Loucy (cell line): ENCODE measurements at regions not wholly inside any gene's neighbourhood (a gene's known extent, or its start where the extent isn't known, plus 50 kb on each side); places are given as distances from the start of the nearest gene placed in this dataset.

Source experiments
- H2AFZ ChIP-seq: fragments of 200-600 bp; sonication (generic); 2 replicates; pipeline ENCODE4 v1.6.0; 2016; ENCODE audit warnings: antibody characterized with exemption, mild to moderate bottlenecking, low read length, moderate library complexity
- H3F3A ChIP-seq: fragments of 200-600 bp; 2 replicates; pipeline ENCODE4 v1.6.0; 2016; ENCODE audit warnings: antibody characterized with exemption, low read depth, mild to moderate bottlenecking
- H3K27me3 ChIP-seq: fragments of 200-600 bp; sonication (generic); 2 replicates; pipeline ENCODE4 v1.6.1; 2014; ENCODE audit warnings: low read length, mild to moderate bottlenecking; ENCODE audit not compliant: insufficient read depth, poor library complexity, severe bottlenecking
- H3K36me3 ChIP-seq: fragments of 200-600 bp; sonication (generic); 2 replicates; pipeline ENCODE4 v1.6.1; 2016; ENCODE audit warnings: low read length; ENCODE audit not compliant: insufficient read depth
- H3K4me1 ChIP-seq: fragments of 200-600 bp; sonication (generic); 2 replicates; pipeline ENCODE4 v1.5.1; 2014; ENCODE audit warnings: low read length, mild to moderate bottlenecking; ENCODE audit not compliant: insufficient read depth, poor library complexity, severe bottlenecking
- H3K4me2 ChIP-seq: fragments of 200-600 bp; sonication (generic); 2 replicates; pipeline ENCODE4 v1.6.0; 2014; ENCODE audit warnings: antibody characterized with exemption, low read length, low read depth, mild to moderate bottlenecking; ENCODE audit not compliant: poor library complexity, severe bottlenecking
- H3K4me3 ChIP-seq: fragments of 200-600 bp; sonication (generic); 2 replicates; pipeline ENCODE4 v1.5.1; 2014; ENCODE audit warnings: low read length, mild to moderate bottlenecking, mixed read lengths; ENCODE audit not compliant: poor library complexity, severe bottlenecking
- H3K79me2 ChIP-seq: fragments of 200-600 bp; sonication (generic); 2 replicates; pipeline ENCODE4 v1.6.1; 2014; ENCODE audit warnings: low read length; ENCODE audit not compliant: insufficient read depth
- H3K9ac ChIP-seq: fragments of 200-600 bp; sonication (generic); 2 replicates; pipeline ENCODE4 v1.6.0; 2014; ENCODE audit warnings: mild to moderate bottlenecking, low read depth, low read length, moderate library complexity; ENCODE audit not compliant: poor library complexity, severe bottlenecking
- H3K9me2 ChIP-seq: fragments of 200-600 bp; sonication (generic); replicated peaks from 2 replicates; pipeline ENCODE4 v1.6.1; 2016; ENCODE audit warnings: low read depth, low read length, mixed read lengths
- H3K9me3 ChIP-seq: fragments of 200-600 bp; sonication (generic); 2 replicates; pipeline ENCODE4 v1.6.1; 2014; ENCODE audit warnings: mild to moderate bottlenecking, antibody characterized with exemption, low read length, low read depth; ENCODE audit not compliant: insufficient read depth
- H4K20me1 ChIP-seq: fragments of 200-600 bp; sonication (generic); 2 replicates; pipeline ENCODE4 v1.6.0; 2014; ENCODE audit warnings: antibody characterized with exemption, low read length, mild to moderate bottlenecking; ENCODE audit not compliant: insufficient read depth, poor library complexity, severe bottlenecking
- CTCF ChIP-seq: fragments of 200-600 bp; sonication (generic); conservative IDR thresholded peaks from 2 replicates; pipeline ENCODE4 v1.5.1; 2014; ENCODE audit warnings: mild to moderate bottlenecking, antibody characterized with exemption, low read length
- EZH2phosphoT487 ChIP-seq: fragments of 200-600 bp; IDR thresholded peaks from 2 replicates; pipeline ENCODE4 v1.6.1; 2018; ENCODE audit warnings: antibody characterized with exemption, mild to moderate bottlenecking, moderate library complexity, borderline replicate concordance

DNA sequence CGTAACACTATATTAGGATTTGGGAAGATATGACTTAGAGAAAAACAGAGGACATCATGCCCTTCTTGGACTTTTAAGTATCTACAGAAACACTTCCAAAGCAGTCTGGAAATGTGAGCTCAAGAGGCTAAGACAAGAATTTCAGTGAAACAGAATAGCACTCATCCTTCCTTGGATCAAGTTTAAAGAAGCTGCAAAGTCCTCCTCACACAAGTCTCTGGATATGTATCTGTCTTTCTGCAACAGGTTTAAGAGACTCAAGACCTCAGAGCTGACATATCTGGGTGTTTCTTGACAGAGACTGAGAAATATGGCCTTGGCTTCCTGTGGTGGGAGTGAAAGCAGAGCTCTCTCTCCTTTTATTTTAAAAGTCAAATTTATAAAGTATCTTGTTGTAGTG lies 82.5 kb upstream of the GIMD1 start:
- H3K9me3 ChIP-seq, result no peaks in the 10 kb centered on the region; the same call in 1 of the 2 replicates
- H3K36me3 ChIP-seq, result no peaks in the 10 kb centered on the region
- no peaks in the 10 kb centered on the region for H3K79me2 ChIP-seq
- H3K4me2 ChIP-seq, result no peak overlapping the region
- no peaks in the 10 kb centered on the region for H3K4me1 ChIP-seq
- no peak overlapping the region for H3K4me3 ChIP-seq
- H3K9ac ChIP-seq, result no peak overlapping the region
- TF ChIP-seq EZH2phosphoT487, result no peak
- no peak for TF ChIP-seq CTCF
- H3F3A ChIP-seq, result no peaks in the 10 kb centered on the region
- no peaks in the 10 kb centered on the region for H3K9me2 ChIP-seq
- no peaks in the 10 kb centered on the region for H4K20me1 ChIP-seq
- no peaks in the 10 kb centered on the region for H3K27me3 ChIP-seq
- no peak overlapping the region for H2AFZ ChIP-seq

DNA sequence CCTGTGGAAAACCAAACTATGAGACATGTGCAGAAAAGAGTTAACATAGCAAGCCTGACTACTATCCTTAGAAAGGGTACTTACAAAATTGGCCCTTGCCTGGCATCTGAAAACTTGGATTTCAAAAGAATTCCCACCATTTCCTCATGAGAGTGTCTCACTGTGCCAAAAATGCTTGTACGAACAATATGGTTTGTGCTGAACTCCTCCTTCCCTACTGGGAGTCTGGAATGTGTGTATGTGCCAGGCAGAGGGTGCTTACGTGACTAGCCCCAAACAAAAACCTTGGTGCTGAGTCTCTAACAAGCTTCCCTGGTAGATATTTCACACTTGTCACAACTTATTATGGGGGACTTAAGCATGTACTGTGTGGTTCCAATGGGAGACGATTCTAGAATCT lies 81.7 kb upstream of the GIMD1 start:
- no peak overlapping the region for H2AFZ ChIP-seq

DNA sequence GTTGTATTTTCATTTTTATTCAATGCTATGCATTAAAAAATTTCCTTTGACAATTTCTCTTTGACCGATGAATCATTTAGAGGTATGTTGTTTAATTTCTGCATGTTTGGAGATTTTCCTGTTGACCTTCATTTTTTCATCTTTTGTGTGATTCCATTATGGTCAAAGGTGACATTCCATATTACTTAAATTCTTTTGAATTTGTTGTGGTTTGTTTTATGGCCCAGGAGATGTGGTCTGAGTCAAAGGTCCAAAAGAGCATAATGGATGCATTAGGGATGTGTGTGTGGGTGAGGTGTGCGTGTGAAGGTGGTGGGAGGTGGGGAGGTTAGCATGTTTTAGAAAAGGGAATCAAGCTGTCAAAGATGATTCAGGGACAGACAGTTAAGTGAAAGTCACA lies 76.0 kb upstream of the GIMD1 start:
- no peaks in the 10 kb centered on the region for H3K27me3 ChIP-seq
- no peak overlapping the region for H2AFZ ChIP-seq
- no peak overlapping the region for H3K4me2 ChIP-seq
- no peaks in the 10 kb centered on the region for H4K20me1 ChIP-seq
- H3K9ac ChIP-seq, result no peak overlapping the region
- H3K9me3 ChIP-seq, result no peaks in the 10 kb centered on the region; the same call in 1 of the 2 replicates
- TF ChIP-seq EZH2phosphoT487 (no peak), CTCF (no peak)
- no peaks in the 10 kb centered on the region for H3K4me1 ChIP-seq
- no peaks in the 10 kb centered on the region for H3K36me3 ChIP-seq
- H3K79me2 ChIP-seq, result no peaks in the 10 kb centered on the region
- no peaks in the 10 kb centered on the region for H3K9me2 ChIP-seq
- H3K4me3 ChIP-seq, result no peak overlapping the region
- H3F3A ChIP-seq, result no peaks in the 10 kb centered on the region

More for the DNA sequence above, 81.7 kb upstream of the GIMD1 start:
- Histone ChIP-seq H3K36me3 (no peaks in the 10 kb centered on the region), H3K4me2 (no peak overlapping the region), H3K9me3 (no peaks in the 10 kb centered on the region; the same call in 1 of the 2 replicates), H3K9me2 (no peaks in the 10 kb centered on the region), H4K20me1 (no peaks in the 10 kb centered on the region), H3K4me3 (no peak overlapping the region), H3K79me2 (no peaks in the 10 kb centered on the region), H3K27me3 (no peaks in the 10 kb centered on the region), H3F3A (no peaks in the 10 kb centered on the region), H3K9ac (no peak overlapping the region), H3K4me1 (no peaks in the 10 kb centered on the region)
- TF ChIP-seq EZH2phosphoT487, result no peak
- TF ChIP-seq CTCF, result no peak
